Raji (cell line): ENCODE measurements at regions not wholly inside any gene's neighbourhood (a gene's known extent, or its start where the extent isn't known, plus 50 kb on each side); places are given as distances from the start of the nearest gene placed in this dataset.

ENCODE experiments used
- POLR2A ChIP-seq: IDR thresholded peaks from 2 replicates; pipeline ENCODE4 v1.6.1; 2011; ENCODE audit warnings: low read depth, low read length, control low read depth; ENCODE audit not compliant: insufficient read depth

DNA sequence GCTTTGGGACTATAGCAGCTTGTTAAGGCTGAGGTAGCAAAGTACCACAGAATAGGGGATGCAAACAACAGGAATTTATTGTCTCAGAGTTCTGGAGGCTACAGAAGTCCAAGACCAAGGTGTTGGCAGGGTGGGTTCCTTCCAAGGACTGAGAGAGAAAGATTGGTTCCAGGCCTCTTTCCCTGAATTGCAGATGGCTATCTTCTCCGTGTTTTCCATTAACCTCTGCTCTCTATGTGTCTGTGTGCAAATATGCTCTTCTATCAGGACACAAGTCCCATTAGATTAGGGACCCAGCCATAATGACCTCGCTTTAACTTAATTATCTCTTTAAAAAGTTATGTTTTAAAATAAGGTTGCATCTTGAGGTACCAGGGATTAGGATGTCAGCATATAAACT lies 1732.9 kb upstream of the SLC10A2 start:
- TF ChIP-seq POLR2A = no peak

DNA sequence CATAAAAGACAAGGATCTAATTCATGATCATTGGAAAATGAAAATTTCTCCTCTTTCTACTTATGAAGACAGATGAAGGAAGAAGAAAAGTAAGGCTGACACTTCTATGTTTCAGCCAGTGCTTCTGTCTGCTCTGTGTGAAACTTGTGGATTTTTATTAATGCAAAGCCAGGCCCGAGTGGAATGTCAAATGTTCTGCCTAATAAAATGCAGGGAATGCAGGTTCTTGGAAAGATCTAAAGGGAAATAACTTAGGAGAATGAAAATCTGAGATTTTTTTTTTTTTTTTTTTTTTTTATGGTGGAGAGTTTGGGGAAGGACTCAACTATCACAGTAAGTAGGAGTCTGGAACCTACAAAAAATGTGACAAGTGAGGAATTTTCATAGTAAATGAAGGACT lies 1732.3 kb upstream of the SLC10A2 start:
- TF ChIP-seq POLR2A = no peak

DNA sequence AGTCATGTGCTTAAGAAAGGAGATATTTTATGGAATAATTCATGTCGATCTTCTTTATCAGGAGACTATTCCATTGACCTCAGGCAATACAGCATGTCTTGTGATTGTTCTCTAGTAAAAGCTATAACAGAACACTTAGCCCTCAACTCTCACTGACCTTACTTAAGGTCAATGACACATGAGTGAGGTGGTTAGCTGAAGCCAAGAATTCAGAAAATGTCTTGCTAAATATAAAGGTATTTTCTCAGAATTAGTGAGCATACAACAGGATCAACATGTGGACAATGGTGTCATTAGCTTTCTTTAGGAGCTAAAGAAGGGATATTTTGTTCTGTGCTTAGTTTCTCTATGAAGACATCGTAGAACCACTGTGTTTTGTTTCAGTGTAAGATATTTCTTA lies 1730.4 kb upstream of the SLC10A2 start:
- TF ChIP-seq POLR2A = no peak

- TF ChIP-seq POLR2A = no peak
These were observed 1719.7 kb upstream of the SLC10A2 start for GRCh38 chr13:104785952-104786351.

- TF ChIP-seq POLR2A = no peak
These were observed 1718.7 kb upstream of the SLC10A2 start for GRCh38 chr13:104784891-104785290.

DNA sequence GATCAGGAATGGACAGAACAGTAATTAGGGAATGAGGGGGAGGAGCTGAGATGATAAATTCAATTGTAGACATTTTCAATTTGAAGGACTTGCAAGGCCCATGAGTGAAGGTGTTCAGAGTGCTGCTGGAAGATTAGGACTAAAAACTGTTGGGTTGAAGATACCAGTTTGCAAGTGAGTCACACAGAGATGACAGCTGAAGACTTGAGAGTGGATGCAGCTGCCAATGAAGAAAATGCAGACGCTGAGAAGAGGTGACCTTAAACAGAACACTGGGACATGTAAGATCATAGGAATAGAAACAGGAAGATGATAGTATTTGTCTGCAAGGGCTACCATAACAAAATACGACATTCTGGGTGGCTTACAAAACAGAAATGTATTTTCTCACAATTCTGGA lies 1716.5 kb upstream of the SLC10A2 start:
- no peak for TF ChIP-seq POLR2A

DNA sequence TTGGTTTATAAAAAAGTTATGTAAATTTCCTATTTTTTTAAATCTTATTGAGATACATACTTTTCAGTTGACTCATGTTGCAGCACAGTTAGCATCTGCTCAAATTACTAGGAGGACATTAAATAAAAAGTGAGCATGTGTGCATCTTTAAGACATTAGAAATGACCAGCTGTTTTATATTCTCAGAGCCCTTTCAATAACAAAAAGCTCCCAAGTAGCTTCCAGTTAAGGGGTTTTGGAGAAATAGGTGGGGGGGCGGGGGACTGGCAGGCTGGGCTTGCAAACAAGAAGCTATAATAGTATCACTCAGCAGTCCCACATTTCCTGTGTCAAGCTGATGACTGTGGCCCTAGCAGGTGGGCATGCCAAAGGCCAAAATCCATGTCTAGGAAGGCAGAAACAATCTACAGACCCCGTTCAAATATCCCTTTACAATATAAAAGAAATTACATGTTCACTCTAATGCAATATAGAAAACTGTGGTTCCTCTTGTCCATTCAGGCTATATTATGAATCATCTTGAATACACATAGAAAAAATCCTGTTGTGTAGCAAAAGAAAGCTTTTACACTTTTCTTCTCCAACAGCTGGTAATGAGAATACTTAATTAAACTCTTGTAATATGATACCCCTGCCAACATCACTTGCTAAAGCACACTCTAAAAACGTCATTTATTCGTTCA lies 1713.2 kb upstream of the SLC10A2 start:
- no peak for TF ChIP-seq POLR2A

- TF ChIP-seq POLR2A = no peak
These were observed 1707.6 kb upstream of the SLC10A2 start for GRCh38 chr13:104773775-104774174.

DNA sequence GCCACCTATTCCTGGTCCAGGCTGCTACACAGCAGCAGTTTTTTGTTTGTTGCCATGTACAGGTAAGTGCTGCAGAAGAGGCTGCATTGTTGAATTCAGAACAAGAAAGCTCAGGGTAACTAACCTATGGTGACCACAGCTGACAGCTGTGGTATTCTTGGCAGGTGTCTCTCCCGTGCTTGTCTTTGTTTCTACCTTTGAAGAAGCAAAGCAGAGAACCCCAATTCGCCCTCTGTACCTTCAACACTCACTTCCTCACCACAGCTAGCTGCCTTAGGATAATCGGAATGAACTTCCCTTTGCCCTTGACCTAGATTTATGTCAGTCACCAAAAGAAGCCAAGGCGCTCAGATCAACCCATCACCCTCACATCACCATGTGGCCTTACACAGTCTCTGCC lies 1703.3 kb upstream of the SLC10A2 start:
- TF ChIP-seq POLR2A = no peak

DNA sequence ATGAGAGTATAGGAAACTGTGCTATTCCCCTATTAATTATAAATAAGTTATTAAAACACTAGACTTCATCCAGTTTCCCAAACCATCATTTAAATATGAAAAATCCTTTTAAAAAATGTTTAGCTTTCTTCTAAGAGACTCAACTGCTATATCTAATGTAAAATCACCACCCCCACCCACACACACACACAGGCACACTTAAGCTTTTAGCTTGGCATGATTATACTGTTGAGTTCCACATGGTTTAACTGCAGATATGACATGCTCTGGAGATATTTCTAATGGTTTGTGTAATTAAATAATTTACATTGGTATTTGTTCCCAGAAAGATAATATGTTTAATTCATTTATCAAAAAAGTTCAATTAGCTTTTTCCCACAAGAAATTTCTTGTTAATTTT lies 1700.1 kb upstream of the SLC10A2 start:
- no peak for TF ChIP-seq POLR2A

- TF ChIP-seq POLR2A = no peak
These were observed 1698.4 kb upstream of the SLC10A2 start for GRCh38 chr13:104764600-104764999.

DNA sequence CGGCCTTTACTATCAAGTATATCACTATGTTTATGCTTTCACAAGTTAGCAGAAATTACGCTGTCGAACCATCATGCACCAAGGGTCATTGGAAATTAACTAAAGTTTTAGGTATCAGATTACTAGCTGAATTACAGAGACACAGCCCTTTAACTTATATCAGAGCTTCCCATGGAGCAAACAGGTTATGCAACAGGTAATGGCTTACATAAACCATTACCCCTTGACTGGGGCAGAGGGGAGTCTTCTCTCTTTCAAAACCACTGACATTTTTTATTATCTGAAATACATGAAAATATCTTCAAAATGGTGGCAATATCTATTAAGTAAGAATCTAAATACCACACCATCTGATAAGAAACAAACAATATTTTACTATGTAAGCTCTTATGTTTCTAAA lies 1692.9 kb upstream of the SLC10A2 start:
- TF ChIP-seq POLR2A = no peak

- TF ChIP-seq POLR2A = no peak
These were observed 1691.5 kb upstream of the SLC10A2 start for GRCh38 chr13:104757712-104758111.

GRCh38 chr13:104750377-104750776 lies 1684.2 kb upstream of the SLC10A2 start:
- TF ChIP-seq POLR2A = no peak

DNA sequence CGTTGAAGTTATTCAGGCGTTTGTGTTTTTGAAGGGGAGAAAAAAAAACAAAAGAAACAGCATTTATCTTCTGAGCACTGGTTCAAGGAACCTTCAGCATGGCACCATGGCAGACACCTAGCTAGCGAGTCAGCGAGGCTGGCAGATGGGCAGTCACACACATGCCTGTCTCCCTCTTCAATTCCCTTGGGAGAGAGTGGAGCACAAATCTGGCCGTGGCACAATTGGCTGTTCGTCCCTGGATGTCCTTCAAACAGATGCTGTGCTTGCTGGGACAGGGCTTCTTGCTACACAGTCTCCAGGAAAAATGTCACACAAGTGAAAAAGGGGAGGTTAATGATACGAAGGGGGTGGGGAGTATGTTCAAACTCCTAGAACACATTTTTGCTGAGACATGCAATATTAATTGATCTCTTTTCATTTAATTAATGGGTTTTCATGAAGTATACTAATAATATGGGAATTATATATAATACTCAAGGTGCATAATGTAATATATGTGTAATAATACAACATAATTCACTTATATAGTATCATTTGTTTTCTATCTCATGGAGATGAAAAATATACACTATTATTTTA lies 1674.5 kb upstream of the SLC10A2 start:
- TF ChIP-seq POLR2A = no peak

DNA sequence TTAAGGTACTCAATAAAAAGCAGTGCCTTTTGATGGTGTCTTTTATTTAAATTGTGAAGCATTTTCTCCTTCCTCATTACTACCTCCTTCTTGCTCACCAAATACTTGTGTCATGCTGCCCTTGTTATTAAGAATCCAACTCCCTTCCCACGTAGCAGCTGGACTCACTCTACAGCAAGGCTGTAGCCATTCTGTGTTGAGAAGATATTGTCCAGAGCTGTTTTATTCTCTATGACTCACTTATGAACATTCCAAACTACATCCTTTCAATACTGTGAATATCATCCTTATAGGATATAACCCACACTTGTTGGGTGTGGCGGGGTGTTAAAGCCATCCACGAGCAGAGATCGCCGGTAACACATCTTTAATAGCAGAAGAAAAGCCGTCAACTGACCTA lies 1671.5 kb upstream of the SLC10A2 start:
- TF ChIP-seq POLR2A = no peak

- TF ChIP-seq POLR2A = no peak
These were observed 1667.2 kb upstream of the SLC10A2 start for GRCh38 chr13:104733427-104733826.
